Hepatocyte (in vitro differentiated cells): ENCODE measurements at regions not wholly inside any gene's neighbourhood (a gene's known extent, or its start where the extent isn't known, plus 50 kb on each side); places are given as distances from the start of the nearest gene placed in this dataset.
"Not testable (repeated sequence)": the region's sequence is repeated elsewhere in the genome, so short reads cannot be mapped to it uniquely, and the experiment has no call there.

Experiments
- DNase-seq: peaks from one replicate; pipeline ENCODE4 v3.0.0-alpha.2; 2016; ENCODE audit warnings: low spot score
- H2AFZ ChIP-seq: fragments of 200-600 bp; sonication (generic); 2 replicates; pipeline ENCODE4 v1.6.0; 2016; ENCODE audit warnings: antibody characterized with exemption, mild to moderate bottlenecking
- H3K27ac ChIP-seq: fragments of 200-600 bp; sonication (generic); 2 replicates; pipeline ENCODE4 v1.5.1; 2016; ENCODE audit warnings: mild to moderate bottlenecking
- H3K27me3 ChIP-seq: fragments of 200-600 bp; sonication (generic); 2 replicates; pipeline ENCODE4 v1.6.1; 2016
- H3K36me3 ChIP-seq: fragments of 200-600 bp; sonication (generic); replicated peaks from 2 replicates; pipeline ENCODE4 v1.5.1; 2016; ENCODE audit warnings: low read depth; ENCODE audit not compliant: insufficient read depth
- H3K4me1 ChIP-seq: fragments of 200-600 bp; sonication (generic); 2 replicates; pipeline ENCODE4 v1.5.1; 2016; ENCODE audit warnings: mild to moderate bottlenecking, moderate library complexity; ENCODE audit not compliant: insufficient read depth
- H3K4me2 ChIP-seq: fragments of 200-600 bp; sonication (generic); 2 replicates; pipeline ENCODE4 v1.6.0; 2016
- H3K4me3 ChIP-seq: fragments of 200-600 bp; sonication (generic); 2 replicates; pipeline ENCODE4 v1.5.1; 2016; ENCODE audit warnings: mild to moderate bottlenecking
- H3K79me2 ChIP-seq: fragments of 200-600 bp; sonication (generic); 2 replicates; pipeline ENCODE4 v1.6.0; 2017; ENCODE audit warnings: mild to moderate bottlenecking
- H3K9me2 ChIP-seq: fragments of 200-600 bp; sonication (generic); replicated peaks from 2 replicates; pipeline ENCODE4 v1.6.0; 2017; ENCODE audit warnings: mild to moderate bottlenecking; ENCODE audit not compliant: insufficient read depth
- H3K9me3 ChIP-seq: fragments of 200-600 bp; sonication (generic); 2 replicates; pipeline ENCODE4 v1.5.1; 2016; ENCODE audit warnings: low read depth, mild to moderate bottlenecking
- H4K20me1 ChIP-seq: fragments of 200-600 bp; sonication (generic); 2 replicates; pipeline ENCODE4 v1.6.0; 2016; ENCODE audit warnings: mild to moderate bottlenecking; ENCODE audit not compliant: insufficient read depth, poor library complexity, severe bottlenecking
- EZH2 ChIP-seq: fragments of 200-600 bp; sonication (generic); IDR thresholded peaks from 2 replicates; pipeline ENCODE4 v1.6.1; 2016; ENCODE audit warnings: antibody characterized with exemption, mild to moderate bottlenecking, borderline replicate concordance
- EZH2phosphoT487 ChIP-seq: fragments of 200-600 bp; sonication (generic); IDR thresholded peaks from one replicate; pipeline ENCODE4 v1.6.1; 2018; ENCODE audit warnings: antibody characterized with exemption, mild to moderate bottlenecking, low read depth, moderate library complexity; ENCODE audit not compliant: unreplicated experiment, severe bottlenecking
- WGBS: methylation state at CpG from one replicate; pipeline ENCODE4 v1.1.6; 2016; ENCODE audit warnings: low lambda C conversion rate; ENCODE audit errors: missing lambda C conversion rate; 5-methylcytosine and 5-hydroxymethylcytosine counted together
- TF ChIP-seq, protein P1 (sequence below): fragments of 200-600 bp; sonication (generic); IDR thresholded peaks from 2 replicates; pipeline ENCODE4 v1.5.1; 2016; ENCODE audit warnings: antibody characterized with exemption, mild to moderate bottlenecking; ENCODE audit not compliant: poor library complexity

- Histone ChIP-seq H3K9me3 (no peaks in the 10 kb centered on the region), H3K4me2 (no peak overlapping the region)
- 73% methylated on average over 1 of the region's 1 CpG for WGBS
These were observed 52.8 kb upstream of the SNAPC3 start for GRCh38 chr9:15369871-15370270.

GRCh38 chr9:15369238-15369637, 53.4 kb upstream of the SNAPC3 start:
- no peaks in the 10 kb centered on the region for H4K20me1 ChIP-seq
- H3K4me3 ChIP-seq = no peak overlapping the region
- H3K79me2 ChIP-seq = no peaks in the 10 kb centered on the region
- no peaks in the 10 kb centered on the region for H3K9me2 ChIP-seq
- no peak for DNase-seq
- H3K4me1 ChIP-seq = peaks cover 13% of the 10 kb centered on the region
- no peaks in the 10 kb centered on the region for H3K36me3 ChIP-seq
- H3K4me2 ChIP-seq = no peak overlapping the region
- TF ChIP-seq, protein P1, sequence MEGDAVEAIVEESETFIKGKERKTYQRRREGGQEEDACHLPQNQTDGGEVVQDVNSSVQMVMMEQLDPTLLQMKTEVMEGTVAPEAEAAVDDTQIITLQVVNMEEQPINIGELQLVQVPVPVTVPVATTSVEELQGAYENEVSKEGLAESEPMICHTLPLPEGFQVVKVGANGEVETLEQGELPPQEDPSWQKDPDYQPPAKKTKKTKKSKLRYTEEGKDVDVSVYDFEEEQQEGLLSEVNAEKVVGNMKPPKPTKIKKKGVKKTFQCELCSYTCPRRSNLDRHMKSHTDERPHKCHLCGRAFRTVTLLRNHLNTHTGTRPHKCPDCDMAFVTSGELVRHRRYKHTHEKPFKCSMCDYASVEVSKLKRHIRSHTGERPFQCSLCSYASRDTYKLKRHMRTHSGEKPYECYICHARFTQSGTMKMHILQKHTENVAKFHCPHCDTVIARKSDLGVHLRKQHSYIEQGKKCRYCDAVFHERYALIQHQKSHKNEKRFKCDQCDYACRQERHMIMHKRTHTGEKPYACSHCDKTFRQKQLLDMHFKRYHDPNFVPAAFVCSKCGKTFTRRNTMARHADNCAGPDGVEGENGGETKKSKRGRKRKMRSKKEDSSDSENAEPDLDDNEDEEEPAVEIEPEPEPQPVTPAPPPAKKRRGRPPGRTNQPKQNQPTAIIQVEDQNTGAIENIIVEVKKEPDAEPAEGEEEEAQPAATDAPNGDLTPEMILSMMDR = no peak
- no peak for TF ChIP-seq EZH2phosphoT487
- TF ChIP-seq EZH2 = no peak
- no peak overlapping the region for H3K27ac ChIP-seq
- H2AFZ ChIP-seq = no peak overlapping the region
- H3K9me3 ChIP-seq = no peaks in the 10 kb centered on the region
- no peaks in the 10 kb centered on the region for H3K27me3 ChIP-seq

More at GRCh38 chr9:15369871-15370270, 52.8 kb upstream of the SNAPC3 start:
- no peaks in the 10 kb centered on the region for H3K36me3 ChIP-seq
- H3K27me3 ChIP-seq = no peaks in the 10 kb centered on the region
- peaks cover 13% of the 10 kb centered on the region for H3K4me1 ChIP-seq
- H3K27ac ChIP-seq = no peak overlapping the region
- no peaks in the 10 kb centered on the region for H4K20me1 ChIP-seq
- no peak overlapping the region for H2AFZ ChIP-seq
- DNase-seq = no peak
- TF ChIP-seq EZH2phosphoT487 = no peak
- TF ChIP-seq, protein P1 = no peak
- no peak for TF ChIP-seq EZH2
- H3K4me3 ChIP-seq = no peak overlapping the region
- no peaks in the 10 kb centered on the region for H3K79me2 ChIP-seq
- H3K9me2 ChIP-seq = no peaks in the 10 kb centered on the region

GRCh38 chr9:15364975-15365553, 57.6 kb upstream of the SNAPC3 start:
- not testable (repeated sequence) for H3K9me2 ChIP-seq, H4K20me1 ChIP-seq, H3K79me2 ChIP-seq, H3K36me3 ChIP-seq, H3K9me3 ChIP-seq, H2AFZ ChIP-seq, H3K27me3 ChIP-seq, DNase-seq, H3K4me2 ChIP-seq, H3K27ac ChIP-seq, H3K4me3 ChIP-seq, H3K4me1 ChIP-seq
- WGBS = 93% methylated on average over 13 of the region's 13 CpGs

GRCh38 chr9:15361737-15362136, 54.7 kb upstream of the TTC39B start:
- H3K4me1 ChIP-seq = no peaks in the 10 kb centered on the region
- H2AFZ ChIP-seq = no peak overlapping the region
- WGBS = 86% methylated on average over 2 of the region's 2 CpGs

More at GRCh38 chr9:15361737-15362136, 54.7 kb upstream of the TTC39B start:
- Histone ChIP-seq H3K4me3 (no peak overlapping the region), H3K27ac (no peak overlapping the region), H3K4me2 (no peak overlapping the region), H3K9me3 (no peaks in the 10 kb centered on the region), H3K9me2 (no peaks in the 10 kb centered on the region), H4K20me1 (no peaks in the 10 kb centered on the region), H3K79me2 (no peaks in the 10 kb centered on the region), H3K27me3 (no peaks in the 10 kb centered on the region), H3K36me3 (no peaks in the 10 kb centered on the region)
- DNase-seq = no peak
- TF ChIP-seq, protein P1 = no peak
- TF ChIP-seq EZH2phosphoT487 (no peak), EZH2 (no peak)
